ENCODE measurements at regions not wholly inside any gene's neighbourhood (a gene's known extent, or its start where the extent isn't known, plus 50 kb on each side); places are given as distances from the start of the nearest gene placed in this dataset.
A peak's percentile ranks its signal among the peaks of the same experiment; 100 is the strongest.

GRCh38 chr21:43331111-43331961, 95.6 kb downstream of the SIK1 start:
- Mint-ChIP-seq H3K27ac (ENCODE audit: unreplicated experiment) (peak overlapping the region; percentile 2), H3K36me3 (ENCODE audit: low read depth) (no peaks in the 10 kb centered on the region), H3K4me1 (peaks cover 37% of the 10 kb centered on the region), H3K4me3 (no peak overlapping the region), H3K27me3 (ENCODE audit: low read depth) (peaks cover 17% of the 10 kb centered on the region), H3K9me3 (no peaks in the 10 kb centered on the region)
- no peak for TF ChIP-seq CTCF (conservative IDR thresholded peaks at IDR 0.05)
- no peak for DNase-seq (ENCODE audit: low read depth, low spot score)

GRCh38 chr21:43330306-43330881, 96.5 kb downstream of the SIK1 start:
- no peak for DNase-seq (ENCODE audit: low read depth, low spot score)
- Mint-ChIP-seq H3K36me3 (ENCODE audit: low read depth) (no peaks in the 10 kb centered on the region), H3K4me1 (peaks cover 37% of the 10 kb centered on the region), H3K27me3 (ENCODE audit: low read depth) (peaks cover 17% of the 10 kb centered on the region), H3K27ac (ENCODE audit: unreplicated experiment) (no peak overlapping the region), H3K4me3 (no peak overlapping the region), H3K9me3 (no peaks in the 10 kb centered on the region)
- TF ChIP-seq CTCF (conservative IDR thresholded peaks at IDR 0.05): no peak

DNA sequence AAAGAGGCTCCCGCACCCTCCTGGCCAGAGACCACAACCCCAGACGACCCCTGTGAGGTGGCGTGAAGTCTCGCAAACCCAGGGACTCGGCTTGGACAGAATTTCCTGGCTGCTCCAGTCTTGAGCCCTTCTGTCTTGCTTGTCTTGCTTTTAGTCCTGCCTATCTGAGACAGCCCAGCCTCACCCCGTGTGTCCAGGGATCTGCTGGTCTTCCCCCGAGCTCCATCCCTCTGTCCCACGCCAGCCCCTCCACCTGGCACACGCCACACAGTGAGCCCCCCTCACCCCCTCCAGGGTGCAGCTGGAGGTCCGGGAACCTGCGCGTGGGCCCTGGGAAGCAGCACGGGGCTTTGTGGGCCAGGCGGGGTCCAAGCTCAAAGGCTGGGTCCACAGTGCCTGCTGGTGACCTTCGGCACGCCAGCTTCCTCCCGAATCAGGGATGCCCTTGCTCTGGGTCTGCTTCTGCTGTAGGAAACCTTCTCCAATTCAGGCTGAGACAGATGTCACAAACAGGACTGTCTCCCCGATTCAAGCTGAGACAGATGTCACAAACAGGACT, 97.1 kb downstream of the SIK1 start:
- no peak overlapping the region for H3K27ac Mint-ChIP-seq (ENCODE audit: unreplicated experiment)
- no peak for DNase-seq (ENCODE audit: low read depth, low spot score)
- H3K27me3 Mint-ChIP-seq (ENCODE audit: low read depth): peaks cover 17% of the 10 kb centered on the region
- H3K36me3 Mint-ChIP-seq (ENCODE audit: low read depth): no peaks in the 10 kb centered on the region
- no peak for TF ChIP-seq CTCF (conservative IDR thresholded peaks at IDR 0.05)
- no peak overlapping the region for H3K4me3 Mint-ChIP-seq
- H3K4me1 Mint-ChIP-seq: peaks cover 37% of the 10 kb centered on the region
- H3K9me3 Mint-ChIP-seq: no peaks in the 10 kb centered on the region

- TF ChIP-seq CTCF (conservative IDR thresholded peaks at IDR 0.05): no peak
- Mint-ChIP-seq H3K4me1 (peaks cover 30% of the 10 kb centered on the region), H3K4me3 (no peak overlapping the region), H3K27me3 (ENCODE audit: low read depth) (peaks cover 17% of the 10 kb centered on the region), H3K27ac (ENCODE audit: unreplicated experiment) (no peak overlapping the region), H3K9me3 (no peaks in the 10 kb centered on the region), H3K36me3 (ENCODE audit: low read depth) (no peaks in the 10 kb centered on the region)
- no peak for DNase-seq (ENCODE audit: low read depth, low spot score)
These were observed 97.8 kb downstream of the SIK1 start for GRCh38 chr21:43328958-43329691.

DNA sequence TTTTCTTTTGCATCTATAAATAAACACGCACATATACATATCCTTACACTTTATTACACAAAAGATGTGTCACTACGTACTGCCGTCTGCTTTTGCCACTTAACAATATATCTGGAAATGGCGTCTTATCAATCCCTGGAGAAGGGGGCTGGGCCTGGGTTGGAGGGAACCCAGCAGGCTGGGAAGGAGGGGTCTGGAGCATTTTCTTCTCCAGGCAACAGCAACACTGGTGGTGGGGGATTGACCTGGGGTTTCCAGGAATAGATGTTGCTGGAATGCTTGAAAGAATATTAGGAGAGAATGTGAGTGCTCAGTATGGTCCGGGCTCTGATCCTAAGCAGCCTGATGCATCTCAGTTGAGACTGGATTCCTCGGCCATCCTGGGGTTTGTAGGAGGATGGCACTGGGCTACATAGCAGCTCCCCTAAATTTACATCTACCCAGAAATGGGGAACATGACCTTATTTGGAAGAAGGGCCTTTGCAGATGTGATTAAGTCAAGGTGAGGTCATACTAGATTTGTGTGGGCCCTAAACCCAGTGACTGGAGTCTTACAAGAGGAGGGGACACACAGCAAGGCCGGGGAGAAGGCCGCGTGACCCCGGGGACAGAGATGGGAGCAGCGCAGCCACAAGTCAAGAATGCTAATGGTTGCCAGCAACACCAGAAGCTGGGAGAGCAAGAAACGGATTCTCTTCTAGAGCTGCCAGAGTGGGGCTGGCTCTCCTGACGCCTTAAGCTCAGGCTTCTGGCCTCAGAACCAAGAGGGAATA, 98.6 kb downstream of the SIK1 start:
- H3K4me3 Mint-ChIP-seq: no peak overlapping the region
- DNase-seq (ENCODE audit: low read depth, low spot score): no peak
- peaks cover 11% of the 10 kb centered on the region for H3K27me3 Mint-ChIP-seq (ENCODE audit: low read depth)
- H3K27ac Mint-ChIP-seq (ENCODE audit: unreplicated experiment): no peak overlapping the region
- no peak for TF ChIP-seq CTCF (conservative IDR thresholded peaks at IDR 0.05)
- H3K4me1 Mint-ChIP-seq: peaks cover 23% of the 10 kb centered on the region
- H3K9me3 Mint-ChIP-seq: no peaks in the 10 kb centered on the region
- H3K36me3 Mint-ChIP-seq (ENCODE audit: low read depth): no peaks in the 10 kb centered on the region

Data from neural crest cell (in vitro differentiated cells).